ENCODE measurements at regions not wholly inside any gene's neighbourhood (a gene's known extent, or its start where the extent isn't known, plus 50 kb on each side); places are given as distances from the start of the nearest gene placed in this dataset.

GRCh38 chr4:3686753-3687152, 79.4 kb upstream of the ADRA2C start:
- intact Hi-C loops (cut with micrococcal nuclease): no loop called here
- DNase-seq (ENCODE audit: low spot score): no peak
- H3K27ac Mint-ChIP-seq: no peak overlapping the region
- no peaks in the 10 kb centered on the region for H3K27me3 Mint-ChIP-seq (ENCODE audit: insufficient read depth)
- H3K4me3 Mint-ChIP-seq: no peak overlapping the region
- H3K4me1 Mint-ChIP-seq (ENCODE audit: low read depth): no peaks in the 10 kb centered on the region
- no peaks in the 10 kb centered on the region for H3K36me3 Mint-ChIP-seq (ENCODE audit: low read depth)
- no peaks in the 10 kb centered on the region for H3K9me3 Mint-ChIP-seq

- no peaks in the 10 kb centered on the region for H3K4me1 Mint-ChIP-seq (ENCODE audit: low read depth)
- H3K27me3 Mint-ChIP-seq (ENCODE audit: insufficient read depth): no peaks in the 10 kb centered on the region
- no peak overlapping the region for H3K27ac Mint-ChIP-seq
- H3K4me3 Mint-ChIP-seq: no peak overlapping the region
- intact Hi-C loops (cut with micrococcal nuclease): no loop called here
- DNase-seq (ENCODE audit: low spot score): no peak
- H3K36me3 Mint-ChIP-seq (ENCODE audit: low read depth): no peaks in the 10 kb centered on the region
- H3K9me3 Mint-ChIP-seq: no peaks in the 10 kb centered on the region
Observed at GRCh38 chr4:3685081-3685645, 81.0 kb upstream of the ADRA2C start.

- no peaks in the 10 kb centered on the region for H3K4me1 Mint-ChIP-seq (ENCODE audit: low read depth)
- intact Hi-C loops (cut with micrococcal nuclease): no loop called here
- no peaks in the 10 kb centered on the region for H3K36me3 Mint-ChIP-seq (ENCODE audit: low read depth)
- no peaks in the 10 kb centered on the region for H3K9me3 Mint-ChIP-seq
- H3K27me3 Mint-ChIP-seq (ENCODE audit: insufficient read depth): no peaks in the 10 kb centered on the region
- H3K4me3 Mint-ChIP-seq: no peak overlapping the region
- H3K27ac Mint-ChIP-seq: no peak overlapping the region
- DNase-seq (ENCODE audit: low spot score): no peak
Observed at GRCh38 chr4:3684546-3684945, 81.6 kb upstream of the ADRA2C start.

- DNase-seq (ENCODE audit: low spot score): no peak
- Mint-ChIP-seq H3K36me3 (ENCODE audit: low read depth) (no peaks in the 10 kb centered on the region), H3K4me1 (ENCODE audit: low read depth) (no peaks in the 10 kb centered on the region), H3K27ac (no peak overlapping the region), H3K4me3 (no peak overlapping the region), H3K27me3 (ENCODE audit: insufficient read depth) (no peaks in the 10 kb centered on the region), H3K9me3 (no peaks in the 10 kb centered on the region)
- intact Hi-C loops (cut with micrococcal nuclease): no loop called here
Observed at GRCh38 chr4:3683744-3684421, 82.3 kb upstream of the ADRA2C start.

GRCh38 chr4:3683077-3683743, 83.0 kb upstream of the ADRA2C start:
- H3K4me3 Mint-ChIP-seq: no peak overlapping the region
- intact Hi-C loops (cut with micrococcal nuclease): no loop called here
- no peaks in the 10 kb centered on the region for H3K4me1 Mint-ChIP-seq (ENCODE audit: low read depth)
- H3K27ac Mint-ChIP-seq: no peak overlapping the region
- no peaks in the 10 kb centered on the region for H3K36me3 Mint-ChIP-seq (ENCODE audit: low read depth)
- H3K9me3 Mint-ChIP-seq: no peaks in the 10 kb centered on the region
- no peak for DNase-seq (ENCODE audit: low spot score)
- H3K27me3 Mint-ChIP-seq (ENCODE audit: insufficient read depth): no peaks in the 10 kb centered on the region

GRCh38 chr4:3682236-3683076, 83.7 kb upstream of the ADRA2C start:
- intact Hi-C loops (cut with micrococcal nuclease): no loop called here
- DNase-seq (ENCODE audit: low spot score): no peak
- H3K4me3 Mint-ChIP-seq: no peak overlapping the region
- H3K36me3 Mint-ChIP-seq (ENCODE audit: low read depth): no peaks in the 10 kb centered on the region
- no peaks in the 10 kb centered on the region for H3K9me3 Mint-ChIP-seq
- H3K4me1 Mint-ChIP-seq (ENCODE audit: low read depth): no peaks in the 10 kb centered on the region
- peak overlapping the region; percentile 34 for H3K27ac Mint-ChIP-seq
- H3K27me3 Mint-ChIP-seq (ENCODE audit: insufficient read depth): peaks cover 2% of the 10 kb centered on the region

GRCh38 chr4:3681191-3681590, 85.0 kb upstream of the ADRA2C start:
- Mint-ChIP-seq H3K27me3 (ENCODE audit: insufficient read depth) (peaks cover 2% of the 10 kb centered on the region), H3K4me3 (no peak overlapping the region), H3K9me3 (no peaks in the 10 kb centered on the region), H3K4me1 (ENCODE audit: low read depth) (no peaks in the 10 kb centered on the region), H3K27ac (no peak overlapping the region), H3K36me3 (ENCODE audit: low read depth) (no peaks in the 10 kb centered on the region)
- no peak for DNase-seq (ENCODE audit: low spot score)
- intact Hi-C loops (cut with micrococcal nuclease): no loop called here

GRCh38 chr4:3680656-3681055, 85.5 kb upstream of the ADRA2C start:
- Mint-ChIP-seq H3K27ac (no peak overlapping the region), H3K4me3 (no peak overlapping the region), H3K9me3 (no peaks in the 10 kb centered on the region), H3K36me3 (ENCODE audit: low read depth) (no peaks in the 10 kb centered on the region), H3K4me1 (ENCODE audit: low read depth) (no peaks in the 10 kb centered on the region), H3K27me3 (ENCODE audit: insufficient read depth) (peaks cover 2% of the 10 kb centered on the region)
- intact Hi-C loops (cut with micrococcal nuclease): no loop called here
- DNase-seq (ENCODE audit: low spot score): no peak

- Mint-ChIP-seq H3K9me3 (no peaks in the 10 kb centered on the region), H3K36me3 (ENCODE audit: low read depth) (no peaks in the 10 kb centered on the region), H3K27ac (no peak overlapping the region), H3K4me1 (ENCODE audit: low read depth) (no peaks in the 10 kb centered on the region), H3K4me3 (no peak overlapping the region), H3K27me3 (ENCODE audit: insufficient read depth) (peaks cover 2% of the 10 kb centered on the region)
- intact Hi-C loops (cut with micrococcal nuclease): no loop called here
- DNase-seq (ENCODE audit: low spot score): no peak
Observed at GRCh38 chr4:3679851-3680311, 86.3 kb upstream of the ADRA2C start.

- H3K9me3 Mint-ChIP-seq: no peaks in the 10 kb centered on the region
- peaks cover 2% of the 10 kb centered on the region for H3K27me3 Mint-ChIP-seq (ENCODE audit: insufficient read depth)
- no peaks in the 10 kb centered on the region for H3K36me3 Mint-ChIP-seq (ENCODE audit: low read depth)
- intact Hi-C loops (cut with micrococcal nuclease): no loop called here
- no peaks in the 10 kb centered on the region for H3K4me1 Mint-ChIP-seq (ENCODE audit: low read depth)
- no peak overlapping the region for H3K4me3 Mint-ChIP-seq
- DNase-seq (ENCODE audit: low spot score): no peak
- no peak overlapping the region for H3K27ac Mint-ChIP-seq
Observed at GRCh38 chr4:3679071-3679825, 86.9 kb upstream of the ADRA2C start.

- no peak overlapping the region for H3K4me3 Mint-ChIP-seq
- H3K4me1 Mint-ChIP-seq (ENCODE audit: low read depth): no peaks in the 10 kb centered on the region
- H3K36me3 Mint-ChIP-seq (ENCODE audit: low read depth): no peaks in the 10 kb centered on the region
- intact Hi-C loops (cut with micrococcal nuclease): no loop called here
- H3K9me3 Mint-ChIP-seq: no peaks in the 10 kb centered on the region
- DNase-seq (ENCODE audit: low spot score): no peak
- H3K27me3 Mint-ChIP-seq (ENCODE audit: insufficient read depth): peaks cover 2% of the 10 kb centered on the region
- H3K27ac Mint-ChIP-seq: no peak overlapping the region
Observed at GRCh38 chr4:3677748-3678070, 88.5 kb upstream of the ADRA2C start.

GRCh38 chr4:3676907-3677747, 89.1 kb upstream of the ADRA2C start:
- no peak overlapping the region for H3K4me3 Mint-ChIP-seq
- peaks cover 5% of the 10 kb centered on the region for H3K9me3 Mint-ChIP-seq
- H3K36me3 Mint-ChIP-seq (ENCODE audit: low read depth): no peaks in the 10 kb centered on the region
- no peaks in the 10 kb centered on the region for H3K4me1 Mint-ChIP-seq (ENCODE audit: low read depth)
- peaks cover 2% of the 10 kb centered on the region for H3K27me3 Mint-ChIP-seq (ENCODE audit: insufficient read depth)
- H3K27ac Mint-ChIP-seq: no peak overlapping the region
- no peak for DNase-seq (ENCODE audit: low spot score)
- intact Hi-C loops (cut with micrococcal nuclease): no loop called here
